NOMO-1 treated with dmso at 0.1 percent for 144 hours (cell line): ENCODE measurements at regions not wholly inside any gene's neighbourhood (a gene's known extent, or its start where the extent isn't known, plus 50 kb on each side); places are given as distances from the start of the nearest gene placed in this dataset.

ENCODE experiments used
- DNase-seq: peaks from one replicate; lab custom pipeline; 2025; ENCODE audit not compliant: unreplicated experiment; lab: John Stamatoyannopoulos, UW

DNA sequence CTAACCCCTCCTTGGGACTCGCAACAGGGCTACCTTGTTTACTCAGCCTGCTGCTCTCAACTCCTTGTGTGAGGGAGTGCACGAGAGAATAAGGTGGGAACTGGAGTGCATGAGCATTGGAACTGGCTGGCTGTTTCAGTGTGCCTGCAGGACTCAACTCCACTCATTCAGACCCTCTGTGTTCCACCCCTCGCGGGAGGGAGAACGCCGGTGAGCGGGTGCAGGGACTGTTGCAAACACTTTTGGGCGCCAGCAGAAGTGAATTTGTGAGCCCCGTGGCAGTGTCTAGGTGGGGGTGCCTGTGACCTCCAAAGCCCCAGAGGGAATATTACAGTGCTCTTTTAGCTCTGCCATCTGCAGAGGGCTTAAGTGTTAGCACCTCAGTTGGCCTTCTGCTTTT is 1978.3 kb upstream of the PIK3C3 start:
- DNase-seq, result no peak

GRCh38 chr18:39972521-39972920 is 1982.5 kb upstream of the PIK3C3 start:
- DNase-seq, result no peak

GRCh38 chr18:39969803-39970494 is 1985.1 kb upstream of the PIK3C3 start:
- DNase-seq, result no peak

- no peak for DNase-seq
Measured at GRCh38 chr18:39966275-39966674, 1988.8 kb upstream of the PIK3C3 start.

GRCh38 chr18:39962546-39962945 is 1992.5 kb upstream of the PIK3C3 start:
- no peak for DNase-seq

GRCh38 chr18:39960550-39960949 is 1994.5 kb upstream of the PIK3C3 start:
- DNase-seq, result no peak

- no peak for DNase-seq
Measured at GRCh38 chr18:39959839-39960238, 1995.2 kb upstream of the PIK3C3 start.

DNA sequence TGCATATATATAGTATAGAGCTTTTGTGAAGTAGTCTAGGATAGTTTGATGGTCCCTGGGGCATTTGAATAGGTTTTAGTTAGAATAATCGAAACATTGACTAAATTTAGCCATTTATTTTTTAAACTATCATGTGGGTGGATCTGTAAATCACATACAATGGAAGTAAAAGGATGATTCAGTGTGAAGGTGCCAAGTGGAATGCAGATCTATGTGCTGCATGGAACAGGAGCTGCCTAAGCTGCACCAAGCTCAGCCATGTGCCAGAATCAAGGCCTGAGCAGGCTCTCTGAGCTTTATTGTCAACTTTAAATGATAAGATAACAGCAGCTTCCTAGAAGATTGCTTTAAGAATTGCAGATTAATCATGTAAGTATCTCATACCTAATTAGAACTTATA is 1996.2 kb upstream of the PIK3C3 start:
- no peak for DNase-seq

DNA sequence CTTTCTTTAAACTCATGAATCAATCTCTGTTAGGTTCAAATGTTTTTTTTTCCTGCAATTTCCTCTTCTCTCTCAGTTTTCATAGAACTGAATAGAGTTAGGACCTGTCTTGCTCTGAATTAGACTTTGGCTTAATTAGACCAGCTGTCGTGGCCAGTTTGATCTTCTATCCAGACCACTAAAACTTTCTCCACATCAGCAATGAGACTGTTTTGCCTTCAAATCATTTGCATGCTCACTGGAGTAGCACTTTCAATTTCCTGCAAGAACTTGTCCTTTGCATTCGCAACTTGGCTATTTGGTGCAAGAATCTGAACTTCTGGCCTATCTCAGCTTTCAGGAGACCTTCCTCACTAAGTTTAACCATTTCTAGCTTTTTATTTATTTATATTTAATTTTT is 2002.2 kb upstream of the PIK3C3 start:
- DNase-seq, result no peak

- no peak for DNase-seq
Measured at GRCh38 chr18:39951142-39951720, 2003.8 kb upstream of the PIK3C3 start.

GRCh38 chr18:39946623-39947061 is 2008.4 kb upstream of the PIK3C3 start:
- no peak for DNase-seq

DNA sequence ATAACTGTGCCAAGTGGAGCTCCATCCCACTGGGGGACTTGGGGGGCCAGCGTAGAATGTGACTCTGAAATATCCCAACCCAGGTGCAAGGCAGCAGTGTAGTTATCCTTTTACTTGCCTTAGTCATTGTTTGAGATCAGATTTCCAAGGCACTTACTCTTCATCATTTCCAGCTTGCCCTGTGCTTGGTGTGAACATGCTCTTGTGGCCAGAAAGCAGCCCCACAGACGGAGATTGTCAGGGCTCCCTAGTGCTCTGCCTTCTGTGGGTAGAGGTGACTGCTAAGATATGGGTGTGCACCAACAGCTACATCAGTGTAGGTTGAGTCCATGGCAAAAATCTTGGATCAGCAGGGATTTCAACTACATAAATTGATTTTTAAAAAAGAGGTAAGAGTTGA is 2010.0 kb upstream of the PIK3C3 start:
- DNase-seq, result no peak

GRCh38 chr18:39942702-39943101 is 2012.3 kb upstream of the PIK3C3 start:
- no peak for DNase-seq

DNA sequence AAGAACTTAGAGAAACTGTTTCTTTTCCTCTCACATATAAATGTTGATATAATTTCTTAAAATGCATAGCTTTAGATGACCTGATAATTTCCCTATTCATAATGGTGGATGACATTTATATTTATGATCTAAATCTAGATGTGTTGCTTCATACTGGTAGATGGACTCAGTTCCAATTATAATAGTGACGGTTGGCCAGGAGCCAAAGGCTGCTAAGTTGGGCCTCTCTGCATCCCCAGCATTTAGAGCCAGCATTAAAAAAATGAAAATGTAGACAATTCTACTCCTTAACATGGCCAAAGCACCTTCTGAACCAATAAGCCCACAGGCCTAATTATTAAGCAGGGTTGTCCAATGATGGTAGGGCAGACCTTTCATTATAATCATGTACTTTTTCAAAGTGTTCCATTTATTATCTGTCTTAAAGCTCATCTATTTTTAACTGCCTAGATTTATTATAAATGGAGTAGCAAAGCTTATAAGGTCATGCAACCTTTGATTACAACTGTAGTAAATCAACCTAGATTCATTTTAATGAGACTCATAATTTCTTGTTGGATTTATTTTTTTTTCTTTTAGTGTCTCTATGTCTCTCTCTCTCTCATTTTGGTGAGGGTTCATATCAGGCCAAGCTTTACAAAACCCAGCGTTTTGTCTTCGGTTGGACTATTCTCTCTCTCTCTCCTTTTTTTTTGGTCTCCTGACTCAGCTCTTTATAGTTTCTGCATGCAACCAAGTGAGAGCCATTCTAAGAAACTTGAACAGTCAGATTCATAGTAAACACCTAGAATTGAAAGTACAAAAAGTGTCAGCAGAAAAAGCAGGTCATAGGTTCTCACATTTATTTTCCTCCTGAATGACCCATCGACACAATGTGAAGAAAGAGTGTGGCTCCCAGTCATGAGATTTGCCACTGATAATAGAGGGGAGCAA is 2016.1 kb upstream of the PIK3C3 start:
- DNase-seq, result no peak

DNA sequence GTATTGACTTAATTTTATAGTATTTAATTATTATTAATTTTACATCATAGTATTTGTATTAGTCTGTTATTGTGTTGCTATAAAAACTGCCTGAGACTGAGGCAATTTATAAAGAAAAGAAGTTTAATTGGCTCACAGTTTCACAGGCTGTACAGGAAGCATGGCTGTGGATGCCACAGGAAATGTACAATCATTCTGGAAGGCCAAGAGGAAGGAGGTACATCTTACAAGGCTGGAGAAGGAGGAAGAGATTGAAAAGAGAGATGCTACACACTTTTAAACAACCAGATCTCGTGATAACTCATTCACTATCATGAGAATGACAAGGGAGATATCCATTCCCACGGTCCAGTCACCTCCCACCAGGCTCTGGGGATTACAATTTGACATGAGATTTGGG is 2019.4 kb upstream of the PIK3C3 start:
- DNase-seq, result no peak

GRCh38 chr18:39918847-39919246 is 2036.2 kb upstream of the PIK3C3 start:
- DNase-seq, result no peak

DNA sequence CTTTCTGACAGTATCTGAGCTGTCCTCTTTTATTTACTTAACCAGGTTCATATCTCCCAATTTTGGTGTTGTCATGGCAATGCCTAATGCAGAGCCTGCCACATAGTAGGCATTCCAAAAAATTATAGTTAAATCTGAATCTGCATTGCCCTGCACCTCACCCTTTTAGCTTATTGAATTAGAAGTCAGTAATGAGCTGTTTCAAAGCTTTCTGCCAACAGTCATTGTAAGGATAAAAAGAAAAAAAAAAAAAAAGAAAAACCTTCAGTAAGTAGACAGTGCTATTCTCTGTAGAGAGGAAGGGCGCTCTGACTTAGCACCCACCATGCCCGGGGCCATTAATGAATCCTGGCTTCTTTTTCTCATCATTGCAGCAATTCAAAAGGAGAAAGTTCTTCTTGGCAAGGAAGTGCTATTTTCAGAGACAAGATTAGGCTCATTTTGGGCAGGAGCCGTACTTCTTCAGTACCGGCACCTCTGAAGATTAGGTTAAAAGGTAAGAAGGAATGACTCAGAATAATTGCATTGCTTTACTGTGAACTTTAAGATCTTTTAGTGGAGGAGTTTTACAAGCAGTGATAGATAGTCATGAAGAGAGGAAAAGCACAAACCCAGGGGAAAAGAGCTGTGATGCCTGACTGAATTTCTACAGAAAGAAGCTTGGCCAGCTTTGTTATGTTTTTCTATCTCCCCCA is 2041.2 kb upstream of the PIK3C3 start:
- DNase-seq, result no peak

GRCh38 chr18:39911716-39912115 is 2043.3 kb upstream of the PIK3C3 start:
- DNase-seq, result no peak

DNA sequence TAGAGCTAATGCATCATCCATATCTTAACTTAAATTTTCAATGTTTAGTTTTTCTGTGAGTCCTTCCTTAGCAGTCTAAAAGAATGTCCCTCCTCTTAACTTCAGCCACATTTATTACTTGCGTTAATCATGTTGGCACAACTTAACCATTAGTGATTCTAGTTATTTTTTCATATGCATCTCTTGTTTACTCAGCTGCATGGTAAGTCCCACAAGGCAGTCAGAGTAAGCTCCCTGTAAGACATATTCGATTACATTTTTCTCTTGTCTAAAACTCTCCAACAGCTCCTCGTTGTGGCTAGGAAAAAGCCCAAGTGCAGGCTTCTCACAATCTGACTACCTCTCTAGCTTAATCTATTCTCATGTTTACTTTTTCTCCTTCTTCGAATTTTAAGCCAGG is 2045.3 kb upstream of the PIK3C3 start:
- DNase-seq, result no peak

DNA sequence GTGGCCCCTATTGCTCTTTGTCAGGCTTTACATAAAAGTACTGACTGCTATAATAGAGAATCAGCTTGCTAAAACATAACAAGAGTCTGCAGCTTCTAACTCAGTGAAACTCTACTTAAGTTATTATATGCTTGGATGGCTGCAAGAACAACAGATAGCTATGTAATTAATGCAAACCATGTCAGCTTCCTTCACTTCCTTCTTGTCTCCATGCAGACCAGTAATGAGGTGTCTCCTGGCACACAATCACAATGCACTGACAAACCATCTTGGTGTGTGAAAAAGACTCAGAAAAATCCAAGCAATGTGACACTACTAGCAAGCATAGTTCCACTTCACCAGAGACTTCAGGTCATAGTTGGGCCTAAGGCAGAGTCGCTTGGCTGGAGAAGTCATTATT is 2068.9 kb upstream of the PIK3C3 start:
- DNase-seq, result no peak

DNA sequence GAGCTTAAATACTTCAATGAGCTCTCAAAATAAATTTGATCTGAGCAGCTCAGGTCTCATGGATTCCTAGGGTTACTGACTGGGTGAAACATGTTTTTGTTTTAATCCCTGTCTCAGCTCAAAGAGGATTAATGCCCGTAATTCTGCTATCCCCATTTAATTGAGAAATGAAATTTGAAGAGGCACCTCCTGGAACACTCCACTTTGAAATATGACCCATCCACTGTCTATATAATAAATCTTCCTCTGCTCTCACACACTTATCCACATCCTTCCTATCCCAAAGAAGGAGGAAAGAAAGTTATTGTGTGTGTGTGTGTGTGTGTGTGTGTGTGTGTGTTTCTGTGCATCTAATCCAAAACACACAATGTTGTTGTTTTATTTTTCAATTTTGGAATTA is 2082.4 kb upstream of the PIK3C3 start:
- no peak for DNase-seq
